HG03457 (cell line): ENCODE measurements at regions not wholly inside any gene's neighbourhood (a gene's known extent, or its start where the extent isn't known, plus 50 kb on each side); places are given as distances from the start of the nearest gene placed in this dataset.
"Not testable (repeated sequence)": the region's sequence is repeated elsewhere in the genome, so short reads cannot be mapped to it uniquely, and the experiment has no call there.

Experiments used
- ATAC-seq: cut with Tn5 transposase; IDR thresholded peaks from one replicate; pipeline ENCODE4 v1.9.1; 2021; ENCODE audit warnings: moderate number of reproducible peaks; ENCODE audit not compliant: unreplicated experiment

DNA sequence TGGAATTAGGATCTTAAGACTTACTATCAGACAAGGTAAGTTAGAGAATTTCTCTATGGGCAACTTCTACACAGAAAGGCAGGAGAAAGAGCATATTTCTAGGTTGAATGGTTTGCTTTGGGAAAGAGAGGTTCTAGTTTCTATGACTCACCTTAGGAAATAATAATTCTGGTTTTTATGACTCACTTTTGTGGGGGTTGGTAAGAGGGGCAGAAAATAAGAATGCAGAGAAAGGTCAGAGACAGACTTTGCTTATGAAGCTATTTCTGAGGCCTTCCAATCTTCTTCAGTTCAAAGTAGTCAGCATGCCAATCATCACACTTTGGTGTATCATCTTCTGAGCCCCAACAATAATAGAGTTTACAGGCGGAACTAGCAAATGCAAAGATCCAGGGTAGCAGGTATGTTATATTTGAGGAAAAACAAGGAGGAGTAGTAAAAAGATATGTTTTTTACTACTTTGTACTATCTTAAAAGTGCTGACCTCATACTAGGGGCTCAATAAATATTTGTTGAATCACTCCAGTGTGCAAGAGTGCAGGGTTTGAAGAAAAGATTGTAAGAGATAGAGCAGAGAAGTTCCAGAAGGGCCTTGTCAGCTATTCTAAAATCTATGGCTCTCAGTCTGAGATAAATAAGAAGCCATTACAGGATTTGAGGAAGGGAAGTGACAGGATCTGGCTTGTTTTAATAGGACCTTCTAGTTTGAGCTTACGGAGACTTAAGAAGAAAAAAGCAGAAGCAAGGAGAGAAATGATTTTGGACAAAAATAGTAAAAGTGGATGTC lies 56.7 kb upstream of the LRFN5 start:
- ATAC-seq: no peak

DNA sequence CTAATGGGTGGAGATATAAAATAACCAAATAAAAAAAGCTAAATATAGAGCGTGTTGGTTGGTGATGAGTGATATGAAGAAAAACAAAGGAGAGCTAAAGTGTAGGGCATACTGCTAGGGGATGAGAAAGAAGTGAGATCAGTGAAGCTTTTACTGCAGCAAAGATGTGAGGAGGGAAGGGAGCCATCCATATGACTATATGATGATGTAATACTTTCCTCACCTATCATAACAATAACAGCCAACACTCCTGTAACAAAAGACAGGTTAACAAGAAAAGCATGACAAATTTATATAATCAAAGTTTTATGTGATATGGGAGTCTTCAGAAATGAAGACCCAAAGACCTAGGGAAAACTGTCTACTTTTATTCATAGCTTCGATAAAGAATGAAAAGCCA lies 57.4 kb upstream of the LRFN5 start:
- no peak for ATAC-seq

DNA sequence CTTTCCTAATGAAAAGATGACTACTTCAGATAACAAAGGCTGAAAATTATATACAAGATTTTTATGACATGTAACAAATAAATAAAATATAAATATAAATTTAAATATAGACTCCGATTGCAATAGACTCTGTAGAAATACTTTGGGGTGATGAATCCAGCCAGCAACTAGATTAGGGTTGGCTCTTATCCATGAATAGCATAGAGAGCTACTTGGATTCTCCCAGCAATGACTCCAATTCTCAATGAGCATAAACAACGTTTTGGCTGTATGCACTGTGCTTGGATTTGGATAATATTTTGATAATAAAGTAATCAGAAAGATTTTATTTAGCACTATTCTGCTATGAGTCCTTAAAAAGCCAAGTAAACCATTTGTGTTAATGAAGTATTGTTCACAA lies 58.0 kb upstream of the LRFN5 start:
- no peak for ATAC-seq

DNA sequence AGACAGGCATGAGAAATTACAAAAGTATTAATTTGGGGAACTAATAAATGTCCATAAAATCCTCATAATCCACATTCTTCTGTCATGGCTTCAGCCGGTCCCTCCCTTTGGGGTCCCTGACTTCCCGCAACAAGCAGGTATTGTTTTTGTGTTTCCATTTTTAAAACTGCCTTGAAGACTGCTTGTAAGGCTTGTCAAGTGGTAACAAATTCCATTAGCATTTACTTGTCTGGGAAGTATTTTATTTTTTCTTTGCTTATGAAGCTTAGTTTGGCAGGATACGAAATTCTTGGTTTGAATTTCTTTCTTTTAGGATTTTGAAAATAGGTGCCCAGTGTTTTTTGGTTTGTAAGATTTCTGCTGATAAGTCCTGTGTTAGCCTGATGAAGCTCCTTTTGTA lies 65.3 kb upstream of the LRFN5 start:
- ATAC-seq: no peak

DNA sequence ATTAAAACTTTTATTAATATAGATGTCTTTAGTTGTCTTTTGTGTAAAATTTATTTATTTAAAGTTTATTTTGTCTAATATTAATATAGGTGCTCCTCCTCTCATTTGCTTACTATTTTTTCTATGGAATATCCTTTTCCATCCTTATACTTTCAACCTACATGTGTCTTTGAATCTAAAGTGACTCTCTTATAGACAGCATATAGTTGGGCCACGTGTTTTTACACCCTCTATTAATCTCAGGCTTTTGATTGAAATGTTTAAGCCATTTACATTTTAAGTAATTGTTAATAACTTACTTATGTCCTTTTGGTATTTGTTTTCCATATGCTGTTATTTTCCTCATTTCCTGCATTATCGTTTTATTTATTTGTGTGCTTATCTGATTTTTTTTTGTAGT lies 74.4 kb upstream of the LRFN5 start:
- no peak for ATAC-seq

DNA sequence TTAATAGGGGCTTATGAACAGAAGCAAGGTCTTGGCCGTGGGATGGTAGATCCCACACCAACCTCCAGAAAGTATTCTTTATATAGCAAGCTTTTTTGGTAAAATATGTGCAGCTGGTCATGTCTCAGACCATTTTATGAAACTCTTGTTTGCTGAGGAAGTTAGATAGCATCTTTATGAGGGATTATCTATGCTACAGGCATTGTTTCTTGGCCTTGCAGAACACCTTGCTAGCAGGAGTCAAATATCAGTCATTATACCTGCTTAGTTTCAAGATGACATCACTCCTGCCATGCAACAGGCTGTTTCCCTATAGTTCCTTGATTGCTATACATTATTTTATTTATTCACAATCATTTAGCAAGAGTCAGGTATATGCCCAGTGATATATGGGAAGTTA lies 84.8 kb upstream of the LRFN5 start:
- no peak for ATAC-seq

DNA sequence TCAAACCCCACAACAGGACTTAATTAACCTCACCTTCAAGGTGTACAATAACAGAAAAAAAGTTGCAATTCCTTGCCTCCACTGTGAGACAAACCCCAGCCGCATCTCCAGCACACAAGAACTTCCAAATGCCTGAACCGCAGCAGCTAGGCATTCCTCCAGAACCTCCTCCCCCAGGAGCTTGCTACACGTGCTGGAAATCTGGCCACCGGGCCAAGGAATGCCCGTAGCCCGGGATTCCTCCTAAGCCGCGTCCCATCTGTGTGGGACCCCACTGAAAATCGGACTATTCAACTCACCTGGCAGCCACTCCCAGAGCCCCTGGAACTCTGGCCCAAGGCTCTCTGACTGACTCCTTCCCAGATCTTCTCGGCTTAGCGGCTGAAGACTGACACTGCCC lies 88.6 kb upstream of the LRFN5 start:
- ATAC-seq: not testable (repeated sequence)

DNA sequence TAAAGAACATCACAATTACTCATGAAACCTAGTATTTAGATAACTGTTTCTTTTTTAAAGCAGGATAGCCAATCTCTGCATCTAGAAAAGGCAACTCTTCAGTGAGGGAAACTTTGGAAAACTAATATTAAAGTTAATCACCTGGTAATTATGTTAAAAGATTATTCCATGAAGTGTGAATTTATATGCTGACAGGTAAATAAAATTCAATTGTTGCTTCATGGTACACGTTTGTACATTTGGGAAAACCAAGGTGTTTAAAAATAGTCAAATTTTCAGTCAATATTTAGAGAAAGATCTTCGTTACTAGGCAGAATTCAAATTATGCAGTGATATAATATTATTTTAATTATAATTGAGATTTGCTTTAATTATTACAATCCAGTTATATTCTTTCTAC lies 100.1 kb upstream of the LRFN5 start:
- no peak for ATAC-seq

DNA sequence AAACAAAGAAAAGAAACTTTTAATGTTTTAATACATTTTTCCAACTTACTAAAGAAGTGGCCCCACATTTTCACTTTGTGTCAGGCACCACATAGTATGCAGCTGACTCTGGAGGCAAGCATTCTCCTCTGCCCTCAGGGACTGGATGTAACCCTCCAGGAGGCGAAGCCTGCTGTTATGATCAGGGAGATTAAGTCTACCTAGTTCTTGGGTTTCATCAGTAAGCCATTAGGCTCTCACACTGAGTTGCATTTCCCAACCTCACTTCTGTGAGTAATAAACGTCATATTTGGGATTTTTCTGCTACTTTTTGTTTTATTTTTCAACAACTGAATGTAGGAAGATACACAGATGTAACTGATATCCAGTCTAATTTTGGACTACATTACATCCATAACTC lies 101.2 kb upstream of the LRFN5 start:
- ATAC-seq: no peak

DNA sequence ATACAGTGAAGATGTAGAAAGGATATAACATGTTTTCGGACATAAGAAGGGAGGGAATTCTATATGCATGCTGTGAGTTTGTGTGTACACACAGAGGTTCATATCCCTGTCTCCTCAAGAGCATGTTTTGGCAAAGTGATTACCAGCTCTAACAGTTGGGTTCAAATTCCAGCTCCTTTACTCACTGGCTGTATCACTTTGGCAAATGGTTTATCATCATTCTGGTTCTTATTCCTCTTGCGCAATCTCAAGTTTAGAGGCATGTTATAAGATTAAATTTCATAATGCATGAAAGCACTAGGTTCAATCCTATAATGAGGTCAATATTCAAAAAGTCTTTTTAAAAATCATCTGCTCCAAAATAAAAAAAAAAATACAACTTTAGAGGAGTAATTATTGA lies 107.7 kb upstream of the LRFN5 start:
- ATAC-seq: no peak

DNA sequence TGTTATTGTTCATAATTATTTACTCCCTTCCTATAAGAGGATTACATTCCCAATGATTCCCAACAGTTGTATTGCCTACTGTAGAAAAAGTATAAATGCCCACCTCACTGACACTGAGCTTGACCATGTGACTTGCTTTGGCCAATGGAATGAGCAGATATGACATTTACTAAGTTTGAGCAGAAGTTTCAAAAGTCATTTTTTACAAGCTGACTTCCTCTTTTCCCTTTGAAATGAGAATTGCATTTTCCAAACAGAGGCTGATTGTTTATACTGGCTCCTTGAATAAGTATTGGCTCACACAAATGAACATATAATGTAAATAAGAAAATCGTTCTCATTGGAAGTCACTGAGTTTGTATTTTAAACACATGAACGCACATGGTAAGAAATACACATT lies 116.4 kb upstream of the LRFN5 start:
- ATAC-seq: no peak

DNA sequence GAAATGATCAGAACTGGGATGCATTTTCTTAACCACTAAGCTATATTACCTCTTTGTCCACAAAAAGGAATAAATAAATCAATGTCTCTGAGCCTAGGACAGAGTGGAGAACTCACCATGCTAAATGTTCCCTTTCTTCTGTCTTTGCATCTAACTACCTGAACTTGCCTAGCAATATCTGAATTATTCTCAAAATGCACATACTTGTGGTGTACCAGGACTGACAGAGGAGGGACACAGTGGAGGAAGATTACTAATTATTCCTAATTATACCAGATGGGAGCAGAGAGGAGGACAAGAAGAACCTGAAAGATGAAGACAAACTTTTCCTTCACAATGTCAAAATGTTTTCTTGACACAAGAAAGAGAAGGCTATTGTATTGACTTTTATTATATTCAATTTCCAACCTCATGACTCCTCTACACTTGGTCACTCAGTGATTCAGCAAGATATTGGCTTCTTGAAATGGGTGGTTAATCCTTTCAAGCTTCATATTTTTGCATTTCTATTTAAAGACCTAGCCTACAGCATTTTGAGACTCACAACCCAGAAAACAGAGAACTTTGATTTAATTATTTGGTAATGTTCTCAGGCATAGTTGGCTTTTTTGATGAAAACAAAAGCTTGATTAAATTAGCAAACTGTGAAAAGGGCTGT lies 117.2 kb upstream of the LRFN5 start:
- no peak for ATAC-seq

DNA sequence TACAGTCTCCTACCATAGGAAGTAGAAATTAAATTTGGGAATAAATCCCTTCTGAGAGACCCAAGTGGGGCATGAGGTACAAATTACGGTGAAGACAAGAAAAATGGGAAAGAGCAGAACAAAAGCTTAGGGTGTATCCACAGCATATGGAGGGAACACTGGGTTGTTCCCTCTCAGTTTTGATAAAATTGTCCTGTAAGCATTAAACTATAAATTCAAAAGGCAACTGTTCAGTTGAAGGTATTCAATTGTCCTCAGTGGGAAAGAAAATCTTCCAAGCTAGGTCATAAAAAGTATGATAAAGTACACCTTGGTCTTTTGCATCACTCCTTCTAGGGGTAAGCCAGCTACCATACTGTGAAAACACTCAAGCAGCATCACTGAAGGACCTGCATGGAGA lies 118.3 kb upstream of the LRFN5 start:
- ATAC-seq: no peak

DNA sequence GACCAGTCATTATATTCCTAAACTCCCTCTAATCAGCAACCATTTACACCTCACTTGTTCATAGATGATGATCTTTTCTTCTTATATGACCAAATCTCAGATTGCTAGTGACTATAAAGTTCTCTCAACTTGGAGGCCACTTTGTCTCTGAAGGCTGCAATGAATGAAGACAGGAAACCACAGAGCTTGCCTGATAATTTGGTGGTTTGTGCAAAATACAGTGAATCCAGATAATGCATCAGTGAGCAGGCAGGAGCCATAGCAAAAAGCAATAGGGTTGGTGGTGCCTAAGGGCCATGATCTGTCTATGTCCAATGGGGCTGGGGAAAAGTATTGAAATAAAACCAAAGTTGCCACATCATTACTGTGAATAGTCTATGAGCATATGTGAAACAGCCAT lies 123.8 kb upstream of the LRFN5 start:
- no peak for ATAC-seq

DNA sequence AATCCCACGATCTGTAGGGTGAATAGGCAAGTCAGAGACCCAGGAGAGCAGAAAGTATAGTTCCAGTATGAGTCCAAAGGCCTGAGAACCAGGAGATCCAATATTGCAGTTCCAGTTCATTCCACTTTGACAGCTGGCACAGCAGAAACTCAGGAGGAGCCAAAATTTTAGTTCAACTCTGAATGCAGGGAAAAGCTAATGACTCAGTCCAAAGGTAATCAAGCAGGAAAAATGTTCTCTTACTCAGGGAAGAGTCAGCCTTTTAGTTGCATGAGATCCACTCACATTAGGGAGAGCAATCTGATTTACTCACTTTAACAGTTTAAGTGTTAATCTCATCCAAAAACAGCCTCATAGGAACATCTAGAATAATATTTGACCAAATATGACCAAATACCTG lies 130.2 kb upstream of the LRFN5 start:
- no peak for ATAC-seq

DNA sequence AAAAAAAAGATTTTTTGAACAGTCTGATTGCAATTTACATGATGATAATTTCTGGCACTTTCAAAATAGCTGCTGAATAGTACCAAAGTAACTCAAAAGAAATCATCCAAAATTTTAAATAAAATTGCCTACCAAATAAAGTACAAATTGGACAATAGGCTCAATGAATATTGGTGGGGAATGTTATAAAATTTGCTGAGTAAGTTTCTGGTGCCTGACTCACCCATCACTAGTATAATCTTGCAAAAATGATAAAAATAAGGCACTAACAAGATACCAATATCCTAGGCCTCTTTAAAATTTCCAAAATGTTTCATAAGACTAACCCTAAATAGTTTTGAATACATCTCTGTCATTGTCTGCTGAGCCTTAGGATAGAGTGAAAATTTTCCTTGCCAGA lies 145.3 kb upstream of the LRFN5 start:
- ATAC-seq: no peak

DNA sequence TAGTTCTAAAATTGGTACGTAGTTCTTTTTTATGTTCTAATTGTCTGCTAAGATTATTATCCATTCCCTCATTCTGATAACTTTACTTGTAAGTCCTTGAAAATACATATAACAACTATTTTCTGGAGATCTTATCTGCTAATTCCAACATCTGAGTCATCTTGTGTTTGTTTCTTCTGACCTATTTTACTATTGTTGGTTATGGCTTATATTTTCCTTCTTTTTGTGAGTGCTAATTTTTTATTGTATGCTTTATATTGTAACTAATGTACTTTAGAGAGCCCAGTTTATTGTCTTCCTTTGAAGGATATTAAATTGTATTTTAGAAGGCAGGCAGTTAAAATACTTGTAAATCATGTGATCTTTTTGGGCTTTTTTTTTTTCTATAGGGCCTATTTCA lies 149.3 kb upstream of the LRFN5 start:
- no peak for ATAC-seq

DNA sequence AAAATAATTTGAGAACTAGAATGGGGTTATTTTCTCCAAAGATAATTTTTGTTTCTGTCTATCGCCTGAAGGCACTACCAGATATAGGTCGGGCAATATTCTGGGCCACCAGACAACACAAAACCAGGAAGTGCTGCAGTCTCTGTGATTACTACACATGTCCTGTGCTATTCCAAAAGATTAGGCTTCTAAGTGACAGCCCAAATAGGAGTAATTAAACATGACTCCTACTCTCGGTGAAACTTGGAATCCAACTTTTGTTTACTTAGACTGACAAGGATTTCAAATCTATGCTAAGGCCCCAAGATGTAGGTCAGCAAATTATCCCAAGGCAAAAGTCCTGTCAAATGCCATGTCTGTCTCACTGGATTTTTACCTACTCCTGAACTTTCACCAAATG lies 157.6 kb upstream of the LRFN5 start:
- no peak for ATAC-seq

DNA sequence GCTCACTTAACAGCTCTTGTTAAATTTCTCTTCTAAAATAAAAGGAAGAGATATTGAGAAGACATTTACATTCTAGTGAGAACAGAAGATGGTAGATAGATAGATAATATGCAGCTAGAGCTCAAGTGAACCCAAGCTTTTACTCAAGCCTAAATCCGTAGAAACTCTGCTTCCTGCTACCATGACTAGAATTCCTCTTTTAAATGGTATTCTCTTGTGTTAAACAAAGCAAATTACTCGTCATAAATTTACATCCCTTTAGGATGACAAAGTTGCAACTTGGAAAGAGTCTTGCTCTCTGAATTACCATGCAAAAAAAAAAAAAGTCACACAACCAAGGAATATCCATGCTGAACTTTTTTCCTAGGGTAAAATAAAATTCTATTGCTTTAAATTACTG lies 160.7 kb upstream of the LRFN5 start:
- ATAC-seq: no peak

DNA sequence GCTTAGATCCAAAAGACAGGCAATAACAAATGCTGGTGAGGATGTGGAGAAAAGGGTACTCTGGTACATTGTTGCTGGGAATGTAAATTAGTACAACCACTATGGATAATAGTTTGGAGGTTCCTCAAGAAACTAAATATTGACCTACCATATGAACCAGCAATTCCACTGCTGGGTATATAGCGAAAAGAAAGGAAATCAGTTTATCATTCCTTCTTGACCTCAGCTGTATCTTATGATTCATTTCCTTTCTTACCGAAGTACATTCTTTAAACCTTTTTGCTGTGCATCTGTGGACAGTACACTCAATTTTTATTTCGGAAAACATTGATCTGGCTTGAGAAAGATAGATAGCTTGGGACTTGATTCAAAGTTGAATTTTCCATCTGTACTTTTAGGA lies 183.2 kb upstream of the LRFN5 start:
- no peak for ATAC-seq

DNA sequence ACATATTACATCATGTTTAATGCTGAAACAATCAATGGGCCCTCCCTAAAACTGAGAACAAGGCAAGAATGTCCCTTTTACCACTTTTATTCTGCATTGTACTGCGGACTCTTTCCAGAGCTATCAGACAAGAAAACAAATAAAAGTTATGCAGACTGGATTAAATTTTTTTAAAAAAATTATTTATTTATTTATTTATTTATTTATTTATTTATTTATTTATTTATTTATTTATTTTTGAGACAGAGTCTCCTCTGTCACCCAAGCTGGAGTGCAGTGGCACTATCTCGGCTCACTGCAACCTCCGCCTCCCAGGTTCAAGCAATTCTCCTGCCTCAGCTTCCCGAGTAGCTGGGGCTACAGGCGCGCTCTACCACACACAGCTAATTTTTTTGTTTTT lies 185.4 kb upstream of the LRFN5 start:
- ATAC-seq: not testable (repeated sequence)

DNA sequence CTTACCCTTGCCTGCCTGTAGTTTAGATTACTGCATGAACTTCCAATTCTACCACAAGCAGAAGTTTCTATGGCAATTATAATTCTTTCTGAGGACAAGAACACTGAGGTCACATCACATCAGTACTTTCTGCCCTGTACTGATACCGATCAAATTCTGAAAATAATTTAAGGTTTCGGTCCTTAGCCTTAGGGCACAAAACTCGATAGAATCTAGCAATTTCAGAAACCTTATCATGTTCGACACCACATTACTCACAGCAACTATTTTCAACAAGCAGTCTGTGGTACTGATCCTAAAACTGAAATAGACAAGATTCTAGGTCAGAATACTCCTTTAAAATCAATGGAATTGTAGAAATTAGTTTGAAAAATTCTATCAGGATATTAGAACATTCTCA lies 187.0 kb upstream of the LRFN5 start:
- no peak for ATAC-seq

DNA sequence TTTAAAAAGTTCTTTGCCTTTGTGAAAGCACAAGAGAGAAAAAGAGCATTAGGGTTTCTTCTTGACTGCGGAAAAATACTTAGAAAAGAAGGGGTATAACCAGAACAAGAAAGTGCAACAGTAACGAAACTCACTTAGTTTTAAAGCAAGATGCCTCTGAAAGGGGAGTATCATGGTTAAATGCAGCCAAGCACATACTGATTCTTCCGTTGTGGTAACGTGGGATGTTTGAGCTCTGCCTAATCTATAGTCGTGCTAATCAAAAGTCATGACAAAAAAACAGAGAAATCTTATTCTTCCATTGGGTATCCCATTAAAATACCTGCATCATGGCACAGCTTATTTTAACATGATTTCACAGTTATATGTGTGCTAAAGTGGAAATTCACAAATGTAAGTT lies 187.8 kb upstream of the LRFN5 start:
- no peak for ATAC-seq
